GM19468 (cell line): ENCODE measurements at regions not wholly inside any gene's neighbourhood (a gene's known extent, or its start where the extent isn't known, plus 50 kb on each side); places are given as distances from the start of the nearest gene placed in this dataset.
A peak's percentile ranks its signal among the peaks of the same experiment; 100 is the strongest.
"Not testable (repeated sequence)": the region's sequence is repeated elsewhere in the genome, so short reads cannot be mapped to it uniquely, and the experiment has no call there.

ENCODE experiments used
- ATAC-seq: cut with Tn5 transposase; IDR thresholded peaks from one replicate; pipeline ENCODE4 v1.9.1; 2021; ENCODE audit warnings: mild to moderate bottlenecking, moderate library complexity, moderate number of reproducible peaks; ENCODE audit not compliant: unreplicated experiment; ENCODE audit errors: extremely low read depth

GRCh38 chr21:15626031-15626430 lies 103.8 kb upstream of the USP25 start:
- ATAC-seq: no peak

- no peak for ATAC-seq
Observed at GRCh38 chr21:15627011-15627410, 102.8 kb upstream of the USP25 start.

GRCh38 chr21:15627823-15628222 lies 102.0 kb upstream of the USP25 start:
- no peak for ATAC-seq

GRCh38 chr21:15631342-15631741 lies 98.4 kb upstream of the USP25 start:
- no peak for ATAC-seq

- not testable (repeated sequence) for ATAC-seq
Observed at GRCh38 chr21:15634541-15634940, 95.2 kb upstream of the USP25 start.

GRCh38 chr21:15638856-15639549 lies 90.8 kb upstream of the USP25 start:
- no peak for ATAC-seq

- ATAC-seq: not testable (repeated sequence)
Observed at GRCh38 chr21:15640113-15640512, 89.7 kb upstream of the USP25 start.

GRCh38 chr21:15644489-15644888 lies 85.3 kb upstream of the USP25 start:
- ATAC-seq: no peak

GRCh38 chr21:15645830-15646229 lies 84.0 kb upstream of the USP25 start:
- ATAC-seq: no peak

- no peak for ATAC-seq
Observed at GRCh38 chr21:15650735-15651134, 79.0 kb upstream of the USP25 start.

GRCh38 chr21:15651172-15651571 lies 78.6 kb upstream of the USP25 start:
- ATAC-seq: no peak

- ATAC-seq: no peak
Observed at GRCh38 chr21:15653710-15654109, 76.1 kb upstream of the USP25 start.

GRCh38 chr21:15654171-15654570 lies 75.6 kb upstream of the USP25 start:
- ATAC-seq: no peak

- no peak for ATAC-seq
Observed at GRCh38 chr21:15659753-15660422, 69.9 kb upstream of the USP25 start.

- no peak for ATAC-seq
Observed at GRCh38 chr21:15660423-15660804, 69.4 kb upstream of the USP25 start.

- ATAC-seq: no peak
Observed at GRCh38 chr21:15667010-15667409, 62.8 kb upstream of the USP25 start.

GRCh38 chr21:15667819-15668218 lies 62.0 kb upstream of the USP25 start:
- no peak for ATAC-seq

GRCh38 chr21:15669247-15669646 lies 60.5 kb upstream of the USP25 start:
- ATAC-seq: no peak

GRCh38 chr21:15671188-15671587 lies 58.6 kb upstream of the USP25 start:
- ATAC-seq: peak; percentile 68

GRCh38 chr21:15672578-15672977 lies 57.2 kb upstream of the USP25 start:
- ATAC-seq: not testable (repeated sequence)

GRCh38 chr21:15676935-15677334 lies 52.8 kb upstream of the USP25 start:
- ATAC-seq: no peak

GRCh38 chr21:15679630-15680029 lies 50.2 kb upstream of the USP25 start:
- ATAC-seq: no peak
